Activated naive CD8-positive, alpha-beta T cell treated with anti-CD3 and anti-CD28 coated beads, Interleukin-2, amount 10 ng/mL, durations not matched to agents 7 days and 5 days (primary cell): ENCODE measurements at regions not wholly inside any gene's neighbourhood (a gene's known extent, or its start where the extent isn't known, plus 50 kb on each side); places are given as distances from the start of the nearest gene placed in this dataset.

Source experiments
- ATAC-seq: fragments of 150-1000 bp; cut with Tn5 transposase; one replicate; pipeline ENCODE4 v1.10.0; 2021; ENCODE audit warnings: low read depth, moderate library complexity
- POLR2A ChIA-PET: fragments of 350-600 bp; sonication (Branson Sonifier 250); formaldehyde crosslinking; loops from one replicate; lab custom pipeline; 2021; ENCODE audit warnings: antibody characterized with exemption; lab: Charles Lee
- DNase-seq: peaks from one replicate; pipeline ENCODE4 v3.0.0; 2021
- H3K27ac Mint-ChIP-seq: one replicate; pipeline ENCODE4 v1.8.0; 2022; ENCODE audit warnings: mild to moderate bottlenecking, mixed read lengths
- H3K27me3 Mint-ChIP-seq: one replicate; pipeline ENCODE4 v1.8.0; 2022; ENCODE audit warnings: mild to moderate bottlenecking, moderate library complexity, mixed read lengths
- H3K36me3 Mint-ChIP-seq: one replicate; pipeline ENCODE4 v1.8.0; 2021; ENCODE audit warnings: mild to moderate bottlenecking, mixed read lengths
- H3K4me1 Mint-ChIP-seq: one replicate; pipeline ENCODE4 v1.8.0; 2021; ENCODE audit warnings: mixed read lengths
- H3K4me3 Mint-ChIP-seq: one replicate; pipeline ENCODE4 v1.8.0; 2022; ENCODE audit warnings: mild to moderate bottlenecking, moderate library complexity, mixed read lengths
- H3K9me3 Mint-ChIP-seq: one replicate; pipeline ENCODE4 v1.8.0; 2021; ENCODE audit warnings: mixed read lengths

GRCh38 chr5:143586781-143587362, 183.4 kb upstream of the NR3C1 start:
- H3K4me1 Mint-ChIP-seq, result peaks cover 32% of the 10 kb centered on the region
- H3K4me3 Mint-ChIP-seq, result no peak overlapping the region
- no peak overlapping the region for H3K27ac Mint-ChIP-seq
- no peak for ATAC-seq
- H3K9me3 Mint-ChIP-seq, result no peaks in the 10 kb centered on the region
- no peaks in the 10 kb centered on the region for H3K27me3 Mint-ChIP-seq
- no peak for DNase-seq
- H3K36me3 Mint-ChIP-seq, result no peaks in the 10 kb centered on the region
- POLR2A ChIA-PET, result interaction anchor here (0.7 kb wide), 1 partner anchor 17 kb away, joined by 3 read pairs; no protein-coding TSS in a partner anchor

- no peaks in the 10 kb centered on the region for H3K36me3 Mint-ChIP-seq
- POLR2A ChIA-PET, result interaction anchor here (0.7 kb wide), 1 partner anchor 18 kb away, joined by 3 read pairs; no protein-coding TSS in a partner anchor
- H3K4me3 Mint-ChIP-seq, result peak overlapping the region; percentile 48
- no peak for DNase-seq
- peak overlapping the region; percentile 71 for H3K27ac Mint-ChIP-seq
- H3K9me3 Mint-ChIP-seq, result no peaks in the 10 kb centered on the region
- peak; percentile 82 for ATAC-seq
- no peaks in the 10 kb centered on the region for H3K27me3 Mint-ChIP-seq
- H3K4me1 Mint-ChIP-seq, result peaks cover 34% of the 10 kb centered on the region
These were observed 182.5 kb upstream of the NR3C1 start for GRCh38 chr5:143585970-143586369.

- peaks cover 1% of the 10 kb centered on the region for H3K36me3 Mint-ChIP-seq
- H3K27ac Mint-ChIP-seq, result no peak overlapping the region
- DNase-seq (no peak), ATAC-seq (no peak)
- H3K4me1 Mint-ChIP-seq, result peaks cover 29% of the 10 kb centered on the region
- POLR2A ChIA-PET, result no interaction called here
- no peaks in the 10 kb centered on the region for H3K27me3 Mint-ChIP-seq
- peaks cover 6% of the 10 kb centered on the region for H3K9me3 Mint-ChIP-seq
- H3K4me3 Mint-ChIP-seq, result no peak overlapping the region
These were observed 179.9 kb upstream of the NR3C1 start for GRCh38 chr5:143583409-143583808.

- Mint-ChIP-seq H3K4me1 (peaks cover 27% of the 10 kb centered on the region), H3K36me3 (peaks cover 1% of the 10 kb centered on the region), H3K4me3 (no peak overlapping the region), H3K27ac (no peak overlapping the region), H3K27me3 (no peaks in the 10 kb centered on the region), H3K9me3 (peaks cover 6% of the 10 kb centered on the region)
- ATAC-seq (no peak), DNase-seq (no peak)
- POLR2A ChIA-PET, result interaction anchor here (0.6 kb wide), 1 partner anchor 585 kb away, joined by 3 read pairs; no protein-coding TSS in a partner anchor
These were observed 179.4 kb upstream of the NR3C1 start for GRCh38 chr5:143582869-143583268.

DNA sequence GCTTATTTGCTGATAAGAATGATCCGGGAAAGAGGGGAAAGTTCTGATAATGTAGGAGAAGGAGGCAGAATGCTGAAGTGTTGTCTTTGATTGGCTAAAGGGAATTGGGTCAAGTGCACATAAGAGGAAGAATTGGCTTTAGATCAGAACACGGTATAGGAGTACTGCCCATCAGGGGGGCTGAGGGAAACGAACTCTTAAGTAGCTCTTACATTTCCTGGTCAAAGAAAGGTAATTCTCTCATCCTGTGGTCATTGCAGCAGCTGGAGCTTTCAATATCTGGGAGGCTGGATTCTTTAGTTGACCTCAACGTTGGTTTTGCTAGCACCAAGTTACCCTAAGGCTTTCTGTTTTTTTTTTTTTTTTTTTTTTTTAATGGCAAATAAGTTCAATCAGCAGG, 178.7 kb upstream of the NR3C1 start:
- peaks cover 27% of the 10 kb centered on the region for H3K4me1 Mint-ChIP-seq
- H3K9me3 Mint-ChIP-seq, result peaks cover 6% of the 10 kb centered on the region
- H3K36me3 Mint-ChIP-seq, result peaks cover 1% of the 10 kb centered on the region
- DNase-seq, result no peak
- no peak overlapping the region for H3K27ac Mint-ChIP-seq
- H3K4me3 Mint-ChIP-seq, result no peak overlapping the region
- no peak for ATAC-seq
- POLR2A ChIA-PET, result interaction anchor here (0.6 kb wide), 1 partner anchor 586 kb away, joined by 3 read pairs; no protein-coding TSS in a partner anchor
- H3K27me3 Mint-ChIP-seq, result no peaks in the 10 kb centered on the region

DNA sequence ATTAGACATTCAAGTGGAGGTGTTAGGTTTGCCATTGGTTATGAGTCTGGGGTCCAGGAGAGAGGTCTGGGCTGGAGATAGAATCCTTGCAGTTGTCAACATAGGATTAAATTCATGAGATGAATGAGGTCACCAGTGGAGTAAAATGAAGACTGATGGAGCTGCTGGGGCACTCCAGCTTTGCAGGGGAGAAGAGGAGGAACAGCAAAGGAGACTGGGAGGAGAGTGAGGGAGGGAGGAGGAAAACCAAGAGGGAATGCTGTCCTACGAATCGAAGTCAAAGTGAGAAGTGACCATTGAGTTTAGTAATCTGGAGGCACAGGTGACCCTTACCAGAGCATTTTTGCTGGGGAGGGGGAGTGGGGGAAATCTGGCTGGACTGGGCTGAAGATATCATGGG, 178.2 kb upstream of the NR3C1 start:
- DNase-seq (no peak), ATAC-seq (no peak)
- Mint-ChIP-seq H3K9me3 (peaks cover 6% of the 10 kb centered on the region), H3K27ac (no peak overlapping the region), H3K27me3 (no peaks in the 10 kb centered on the region), H3K4me1 (peaks cover 27% of the 10 kb centered on the region), H3K4me3 (no peak overlapping the region), H3K36me3 (peaks cover 1% of the 10 kb centered on the region)
- POLR2A ChIA-PET, result no interaction called here

DNA sequence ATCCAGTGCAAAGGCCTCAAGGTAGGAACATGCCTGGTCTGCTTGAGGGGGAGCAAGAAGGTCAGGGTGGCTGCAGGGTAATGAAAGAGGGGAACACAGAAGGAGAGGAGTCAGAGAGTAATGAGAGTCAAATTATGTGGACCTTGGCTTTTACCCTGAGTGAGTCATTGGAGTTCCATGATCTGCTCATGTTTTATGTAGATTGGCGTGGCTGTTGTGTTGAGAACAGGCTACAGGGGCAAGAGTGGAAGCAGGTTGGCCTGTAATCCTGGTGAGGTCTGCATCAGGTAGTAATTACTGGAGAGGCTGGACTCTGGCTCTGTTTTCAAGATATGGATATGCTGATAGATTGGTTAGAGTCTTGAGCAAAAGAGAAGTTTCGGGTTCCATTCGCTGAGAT, 177.7 kb upstream of the NR3C1 start:
- no peak overlapping the region for H3K4me3 Mint-ChIP-seq
- peaks cover 1% of the 10 kb centered on the region for H3K36me3 Mint-ChIP-seq
- peaks cover 23% of the 10 kb centered on the region for H3K4me1 Mint-ChIP-seq
- no peak for ATAC-seq
- H3K27me3 Mint-ChIP-seq, result no peaks in the 10 kb centered on the region
- peaks cover 6% of the 10 kb centered on the region for H3K9me3 Mint-ChIP-seq
- DNase-seq, result no peak
- no peak overlapping the region for H3K27ac Mint-ChIP-seq
- POLR2A ChIA-PET, result no interaction called here

DNA sequence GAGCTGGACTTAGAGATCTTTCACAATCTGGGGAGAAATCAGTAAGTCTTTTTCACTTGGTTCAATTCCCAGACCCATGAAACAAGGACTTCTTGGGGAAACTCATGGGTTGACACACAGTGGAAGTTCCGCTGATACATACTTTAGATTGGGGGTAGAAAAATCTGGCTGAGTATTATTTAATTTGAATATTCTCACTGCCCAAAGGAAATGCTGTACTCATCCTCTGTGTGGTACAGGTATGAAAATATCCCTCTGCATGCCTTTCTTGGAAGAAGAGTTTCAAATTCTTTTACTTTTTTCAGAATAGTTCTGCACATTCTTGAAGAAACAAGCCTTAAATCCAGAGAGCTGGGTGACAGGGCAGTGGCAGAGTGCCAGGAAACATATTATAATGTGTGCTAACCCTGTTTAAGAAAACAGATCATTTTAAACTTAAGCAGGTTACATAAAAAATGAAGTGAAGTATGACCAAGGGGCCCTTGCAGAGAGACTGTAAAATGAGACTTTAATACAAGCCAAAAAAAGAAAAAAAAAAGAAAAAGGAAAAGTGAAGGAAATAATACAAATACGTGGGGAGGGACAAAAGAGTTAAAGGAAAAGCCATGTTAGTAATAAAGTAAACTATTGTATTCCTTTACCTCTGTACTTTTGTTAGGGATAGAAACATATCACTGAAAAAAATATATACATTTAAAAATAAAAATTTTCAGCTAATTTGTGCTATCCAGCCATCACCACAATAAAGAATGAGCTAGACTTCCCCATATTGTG, 173.4 kb upstream of the NR3C1 start:
- peaks cover 1% of the 10 kb centered on the region for H3K36me3 Mint-ChIP-seq
- H3K4me3 Mint-ChIP-seq, result no peak overlapping the region
- peaks cover 6% of the 10 kb centered on the region for H3K9me3 Mint-ChIP-seq
- POLR2A ChIA-PET, result no interaction called here
- H3K27me3 Mint-ChIP-seq, result no peaks in the 10 kb centered on the region
- H3K27ac Mint-ChIP-seq, result no peak overlapping the region
- H3K4me1 Mint-ChIP-seq, result peaks cover 1% of the 10 kb centered on the region
- ATAC-seq, result no peak
- DNase-seq, result no peak

DNA sequence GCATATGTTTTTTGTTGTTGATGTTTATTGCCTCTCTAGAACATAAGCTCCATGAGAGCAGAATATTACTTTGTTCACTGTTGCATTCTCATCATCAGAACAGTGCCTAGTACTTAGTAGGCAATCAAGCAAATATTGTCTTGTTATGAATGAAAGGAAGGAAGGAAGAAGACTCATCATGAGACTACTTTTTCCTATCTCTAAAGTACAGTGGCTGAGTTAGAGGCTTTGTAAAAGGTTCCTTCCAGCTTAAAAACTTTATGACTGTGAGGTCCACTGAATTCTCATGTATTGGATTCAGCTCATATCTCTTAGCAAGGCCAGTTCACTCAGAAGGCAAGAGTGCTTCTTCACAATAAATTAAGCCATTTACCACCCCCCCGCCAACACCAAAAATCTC, 171.8 kb upstream of the NR3C1 start:
- DNase-seq (no peak), ATAC-seq (no peak)
- H3K9me3 Mint-ChIP-seq, result peaks cover 6% of the 10 kb centered on the region
- no peaks in the 10 kb centered on the region for H3K27me3 Mint-ChIP-seq
- no peak overlapping the region for H3K4me3 Mint-ChIP-seq
- no peaks in the 10 kb centered on the region for H3K4me1 Mint-ChIP-seq
- H3K36me3 Mint-ChIP-seq, result peaks cover 1% of the 10 kb centered on the region
- H3K27ac Mint-ChIP-seq, result no peak overlapping the region
- POLR2A ChIA-PET, result no interaction called here

DNA sequence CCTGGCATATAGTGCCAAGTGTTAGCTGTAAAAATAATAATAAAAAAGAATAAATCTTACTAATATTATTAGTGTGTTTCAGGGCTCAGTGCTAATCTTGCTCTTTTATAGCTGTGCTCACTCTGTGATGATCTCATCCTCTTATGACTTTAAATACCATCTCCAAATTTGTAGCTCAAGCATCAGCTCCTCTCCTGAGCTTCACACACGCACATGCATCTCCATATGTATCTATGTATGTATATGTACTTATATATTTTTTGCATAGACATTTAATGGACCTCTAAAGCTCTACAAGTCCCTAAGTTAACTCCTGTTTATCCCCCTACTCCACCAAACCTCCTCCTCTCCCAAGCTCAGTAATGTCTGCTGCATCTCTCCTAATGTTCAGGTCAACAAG, 170.8 kb upstream of the NR3C1 start:
- Mint-ChIP-seq H3K27me3 (no peaks in the 10 kb centered on the region), H3K9me3 (no peaks in the 10 kb centered on the region), H3K36me3 (no peaks in the 10 kb centered on the region), H3K4me1 (no peaks in the 10 kb centered on the region), H3K27ac (no peak overlapping the region), H3K4me3 (no peak overlapping the region)
- POLR2A ChIA-PET, result no interaction called here
- no peak for ATAC-seq
- DNase-seq, result no peak

GRCh38 chr5:143573568-143574170, 170.2 kb upstream of the NR3C1 start:
- Mint-ChIP-seq H3K27ac (no peak overlapping the region), H3K27me3 (no peaks in the 10 kb centered on the region), H3K9me3 (no peaks in the 10 kb centered on the region), H3K36me3 (no peaks in the 10 kb centered on the region), H3K4me3 (no peak overlapping the region), H3K4me1 (no peaks in the 10 kb centered on the region)
- POLR2A ChIA-PET, result no interaction called here
- ATAC-seq (no peak), DNase-seq (no peak)

GRCh38 chr5:143572671-143573070, 169.2 kb upstream of the NR3C1 start:
- no peak overlapping the region for H3K27ac Mint-ChIP-seq
- H3K27me3 Mint-ChIP-seq, result no peaks in the 10 kb centered on the region
- POLR2A ChIA-PET, result no interaction called here
- no peak for ATAC-seq
- no peaks in the 10 kb centered on the region for H3K9me3 Mint-ChIP-seq
- no peak for DNase-seq
- no peak overlapping the region for H3K4me3 Mint-ChIP-seq
- H3K4me1 Mint-ChIP-seq, result no peaks in the 10 kb centered on the region
- H3K36me3 Mint-ChIP-seq, result no peaks in the 10 kb centered on the region

- Mint-ChIP-seq H3K27me3 (no peaks in the 10 kb centered on the region), H3K9me3 (no peaks in the 10 kb centered on the region), H3K36me3 (no peaks in the 10 kb centered on the region), H3K4me1 (no peaks in the 10 kb centered on the region), H3K27ac (no peak overlapping the region), H3K4me3 (no peak overlapping the region)
- DNase-seq, result no peak
- POLR2A ChIA-PET, result interaction anchor here (0.7 kb wide), 1 partner anchor 537 kb away, joined by 3 read pairs; no protein-coding TSS in a partner anchor
- no peak for ATAC-seq
These were observed 168.4 kb upstream of the NR3C1 start for GRCh38 chr5:143571642-143572624.
